ENCODE measurements at regions not wholly inside any gene's neighbourhood (a gene's known extent, or its start where the extent isn't known, plus 50 kb on each side); places are given as distances from the start of the nearest gene placed in this dataset.

GRCh38 chrX:25548811-25549210 lies 533.0 kb upstream of the ARX start:
- Histone ChIP-seq H3K27ac (ENCODE audit: low read depth, low read length) (no peak overlapping the region), H3K9ac (ENCODE audit: low read length) (no peak overlapping the region), H3K27me3 (ENCODE audit: control insufficient read depth, insufficient read depth, low read length) (no peaks in the 10 kb centered on the region), H3K36me3 (ENCODE audit: control insufficient read depth, insufficient read depth, low read length) (no peaks in the 10 kb centered on the region), H3K4me3 (ENCODE audit: low read length) (no peak overlapping the region), H3K4me1 (ENCODE audit: control insufficient read depth, insufficient read depth, low read length) (no peaks in the 10 kb centered on the region)

GRCh38 chrX:25555521-25555920 lies 539.8 kb upstream of the ARX start:
- Histone ChIP-seq H3K4me3 (ENCODE audit: low read length) (no peak overlapping the region), H3K27me3 (ENCODE audit: control insufficient read depth, insufficient read depth, low read length) (no peaks in the 10 kb centered on the region), H3K27ac (ENCODE audit: low read depth, low read length) (no peak overlapping the region), H3K36me3 (ENCODE audit: control insufficient read depth, insufficient read depth, low read length) (no peaks in the 10 kb centered on the region), H3K4me1 (ENCODE audit: control insufficient read depth, insufficient read depth, low read length) (no peaks in the 10 kb centered on the region), H3K9ac (ENCODE audit: low read length) (no peak overlapping the region)

- Histone ChIP-seq H3K36me3 (ENCODE audit: control insufficient read depth, insufficient read depth, low read length) (no peaks in the 10 kb centered on the region), H3K4me3 (ENCODE audit: low read length) (no peak overlapping the region), H3K27me3 (ENCODE audit: control insufficient read depth, insufficient read depth, low read length) (no peaks in the 10 kb centered on the region), H3K27ac (ENCODE audit: low read depth, low read length) (no peak overlapping the region), H3K4me1 (ENCODE audit: control insufficient read depth, insufficient read depth, low read length) (no peaks in the 10 kb centered on the region), H3K9ac (ENCODE audit: low read length) (no peak overlapping the region)
Measured at GRCh38 chrX:25558137-25558536, 542.4 kb upstream of the ARX start.

- no peaks in the 10 kb centered on the region for H3K36me3 ChIP-seq (ENCODE audit: control insufficient read depth, insufficient read depth, low read length)
- H3K4me1 ChIP-seq (ENCODE audit: control insufficient read depth, insufficient read depth, low read length): no peaks in the 10 kb centered on the region
- no peak overlapping the region for H3K9ac ChIP-seq (ENCODE audit: low read length)
- H3K27me3 ChIP-seq (ENCODE audit: control insufficient read depth, insufficient read depth, low read length): no peaks in the 10 kb centered on the region
- no peak overlapping the region for H3K27ac ChIP-seq (ENCODE audit: low read depth, low read length)
- H3K4me3 ChIP-seq (ENCODE audit: low read length): no peak overlapping the region
Measured at GRCh38 chrX:25561190-25561589, 545.4 kb upstream of the ARX start.

- Histone ChIP-seq H3K27me3 (ENCODE audit: control insufficient read depth, insufficient read depth, low read length) (no peaks in the 10 kb centered on the region), H3K9ac (ENCODE audit: low read length) (no peak overlapping the region), H3K36me3 (ENCODE audit: control insufficient read depth, insufficient read depth, low read length) (no peaks in the 10 kb centered on the region), H3K4me3 (ENCODE audit: low read length) (no peak overlapping the region), H3K27ac (ENCODE audit: low read depth, low read length) (no peak overlapping the region), H3K4me1 (ENCODE audit: control insufficient read depth, insufficient read depth, low read length) (no peaks in the 10 kb centered on the region)
Measured at GRCh38 chrX:25573631-25574030, 557.9 kb upstream of the ARX start.

- H3K27me3 ChIP-seq (ENCODE audit: control insufficient read depth, insufficient read depth, low read length): no peaks in the 10 kb centered on the region
- H3K27ac ChIP-seq (ENCODE audit: low read depth, low read length): no peak overlapping the region
- H3K36me3 ChIP-seq (ENCODE audit: control insufficient read depth, insufficient read depth, low read length): no peaks in the 10 kb centered on the region
- H3K4me1 ChIP-seq (ENCODE audit: control insufficient read depth, insufficient read depth, low read length): no peaks in the 10 kb centered on the region
- H3K4me3 ChIP-seq (ENCODE audit: low read length): no peak overlapping the region
- no peak overlapping the region for H3K9ac ChIP-seq (ENCODE audit: low read length)
Measured at GRCh38 chrX:25596921-25597320, 541.2 kb upstream of the MAGEB18 start.

- no peaks in the 10 kb centered on the region for H3K36me3 ChIP-seq (ENCODE audit: control insufficient read depth, insufficient read depth, low read length)
- no peak overlapping the region for H3K4me3 ChIP-seq (ENCODE audit: low read length)
- no peaks in the 10 kb centered on the region for H3K4me1 ChIP-seq (ENCODE audit: control insufficient read depth, insufficient read depth, low read length)
- no peaks in the 10 kb centered on the region for H3K27me3 ChIP-seq (ENCODE audit: control insufficient read depth, insufficient read depth, low read length)
- H3K9ac ChIP-seq (ENCODE audit: low read length): no peak overlapping the region
- H3K27ac ChIP-seq (ENCODE audit: low read depth, low read length): no peak overlapping the region
Measured at GRCh38 chrX:25597551-25597950, 540.6 kb upstream of the MAGEB18 start.

- H3K36me3 ChIP-seq (ENCODE audit: control insufficient read depth, insufficient read depth, low read length): no peaks in the 10 kb centered on the region
- H3K4me3 ChIP-seq (ENCODE audit: low read length): no peak overlapping the region
- H3K4me1 ChIP-seq (ENCODE audit: control insufficient read depth, insufficient read depth, low read length): no peaks in the 10 kb centered on the region
- H3K9ac ChIP-seq (ENCODE audit: low read length): no peak overlapping the region
- H3K27me3 ChIP-seq (ENCODE audit: control insufficient read depth, insufficient read depth, low read length): no peaks in the 10 kb centered on the region
- H3K27ac ChIP-seq (ENCODE audit: low read depth, low read length): no peak overlapping the region
Measured at GRCh38 chrX:25599061-25599460, 539.1 kb upstream of the MAGEB18 start.

- no peaks in the 10 kb centered on the region for H3K27me3 ChIP-seq (ENCODE audit: control insufficient read depth, insufficient read depth, low read length)
- no peaks in the 10 kb centered on the region for H3K4me1 ChIP-seq (ENCODE audit: control insufficient read depth, insufficient read depth, low read length)
- no peaks in the 10 kb centered on the region for H3K36me3 ChIP-seq (ENCODE audit: control insufficient read depth, insufficient read depth, low read length)
Measured at GRCh38 chrX:25600776-25601175, 537.4 kb upstream of the MAGEB18 start.

GRCh38 chrX:25601323-25601722 lies 536.8 kb upstream of the MAGEB18 start:
- Histone ChIP-seq H3K36me3 (ENCODE audit: control insufficient read depth, insufficient read depth, low read length) (no peaks in the 10 kb centered on the region), H3K4me3 (ENCODE audit: low read length) (no peak overlapping the region), H3K9ac (ENCODE audit: low read length) (no peak overlapping the region), H3K27me3 (ENCODE audit: control insufficient read depth, insufficient read depth, low read length) (no peaks in the 10 kb centered on the region), H3K4me1 (ENCODE audit: control insufficient read depth, insufficient read depth, low read length) (no peaks in the 10 kb centered on the region), H3K27ac (ENCODE audit: low read depth, low read length) (no peak overlapping the region)

More at GRCh38 chrX:25600776-25601175, 537.4 kb upstream of the MAGEB18 start:
- H3K9ac ChIP-seq (ENCODE audit: low read length): no peak overlapping the region
- H3K27ac ChIP-seq (ENCODE audit: low read depth, low read length): no peak overlapping the region
- H3K4me3 ChIP-seq (ENCODE audit: low read length): no peak overlapping the region

GRCh38 chrX:25618248-25618647 lies 519.9 kb upstream of the MAGEB18 start:
- H3K4me3 ChIP-seq (ENCODE audit: low read length): no peak overlapping the region
- no peak overlapping the region for H3K9ac ChIP-seq (ENCODE audit: low read length)
- H3K4me1 ChIP-seq (ENCODE audit: control insufficient read depth, insufficient read depth, low read length): no peaks in the 10 kb centered on the region
- H3K27ac ChIP-seq (ENCODE audit: low read depth, low read length): no peak overlapping the region
- H3K27me3 ChIP-seq (ENCODE audit: control insufficient read depth, insufficient read depth, low read length): no peaks in the 10 kb centered on the region
- H3K36me3 ChIP-seq (ENCODE audit: control insufficient read depth, insufficient read depth, low read length): no peaks in the 10 kb centered on the region

GRCh38 chrX:25640276-25640675 lies 497.9 kb upstream of the MAGEB18 start:
- no peaks in the 10 kb centered on the region for H3K27me3 ChIP-seq (ENCODE audit: control insufficient read depth, insufficient read depth, low read length)
- no peak overlapping the region for H3K4me3 ChIP-seq (ENCODE audit: low read length)
- H3K9ac ChIP-seq (ENCODE audit: low read length): no peak overlapping the region
- H3K27ac ChIP-seq (ENCODE audit: low read depth, low read length): no peak overlapping the region
- H3K4me1 ChIP-seq (ENCODE audit: control insufficient read depth, insufficient read depth, low read length): no peaks in the 10 kb centered on the region
- no peaks in the 10 kb centered on the region for H3K36me3 ChIP-seq (ENCODE audit: control insufficient read depth, insufficient read depth, low read length)

- H3K4me1 ChIP-seq (ENCODE audit: control insufficient read depth, insufficient read depth, low read length): no peaks in the 10 kb centered on the region
- H3K36me3 ChIP-seq (ENCODE audit: control insufficient read depth, insufficient read depth, low read length): no peaks in the 10 kb centered on the region
- H3K4me3 ChIP-seq (ENCODE audit: low read length): no peak overlapping the region
- H3K27me3 ChIP-seq (ENCODE audit: control insufficient read depth, insufficient read depth, low read length): no peaks in the 10 kb centered on the region
- no peak overlapping the region for H3K9ac ChIP-seq (ENCODE audit: low read length)
- H3K27ac ChIP-seq (ENCODE audit: low read depth, low read length): no peak overlapping the region
Measured at GRCh38 chrX:25646156-25646555, 492.0 kb upstream of the MAGEB18 start.

Measured in rectal smooth muscle tissue (tissue), 1 donor.